GM23248 (cell line): ENCODE measurements at regions not wholly inside any gene's neighbourhood (a gene's known extent, or its start where the extent isn't known, plus 50 kb on each side); places are given as distances from the start of the nearest gene placed in this dataset.

ENCODE experiments used
- EZH2 ChIP-seq: fragments of 200-600 bp; sonication (generic); IDR thresholded peaks from 2 replicates; pipeline ENCODE4 v1.6.1; 2018; ENCODE audit warnings: antibody characterized with exemption, mild to moderate bottlenecking; ENCODE audit not compliant: insufficient read depth, poor library complexity, severe bottlenecking
- EZH2phosphoT487 ChIP-seq: fragments of 200-600 bp; sonication (generic); IDR thresholded peaks from 2 replicates; pipeline ENCODE4 v1.6.1; 2018; ENCODE audit warnings: antibody characterized with exemption, moderate library complexity, mild to moderate bottlenecking, low read depth; ENCODE audit not compliant: insufficient read depth

DNA sequence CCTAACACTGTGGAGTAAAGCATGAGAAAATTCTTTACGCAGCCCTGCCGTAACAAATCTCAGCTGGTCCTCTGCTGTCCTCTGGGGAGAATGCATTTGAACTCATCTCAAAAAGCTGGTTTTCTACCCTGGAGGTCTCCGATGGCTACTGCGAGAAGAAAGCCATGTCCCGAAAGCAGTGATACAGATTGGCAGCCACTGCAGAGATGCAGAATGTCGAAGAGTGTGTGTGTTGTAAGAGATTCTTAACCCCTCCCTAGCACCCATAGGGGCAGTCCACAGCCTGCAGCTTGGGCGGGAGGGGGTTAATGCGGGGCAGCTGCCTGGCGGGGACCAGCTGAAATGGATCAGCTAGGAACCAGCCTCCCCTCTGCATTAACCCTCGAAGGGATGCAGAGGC, 235.9 kb downstream of the ZNF516 start:
- TF ChIP-seq EZH2 (no peak), EZH2phosphoT487 (no peak)
